Stimulated activated CD8-positive, alpha-beta memory T cell treated with anti-CD3 and anti-CD28 coated beads, Interleukin-15, amount 100 ng/mL, for 1 hour (primary cell): ENCODE measurements at regions not wholly inside any gene's neighbourhood (a gene's known extent, or its start where the extent isn't known, plus 50 kb on each side); places are given as distances from the start of the nearest gene placed in this dataset.

Experiments used
- DNase-seq: peaks from one replicate; pipeline ENCODE4 v3.0.0-alpha.2; 2020; ENCODE audit warnings: low read depth

- DNase-seq: no peak
Measured at GRCh38 chr16:72406390-72406789, 234.4 kb upstream of the PMFBP1 start.

GRCh38 chr16:72404299-72404698, 232.3 kb upstream of the PMFBP1 start:
- DNase-seq: no peak

- DNase-seq: no peak
Measured at GRCh38 chr16:72401084-72401361, 229.1 kb upstream of the PMFBP1 start.

GRCh38 chr16:72400257-72401083, 228.5 kb upstream of the PMFBP1 start:
- no peak for DNase-seq

GRCh38 chr16:72399811-72400210, 227.9 kb upstream of the PMFBP1 start:
- no peak for DNase-seq

- no peak for DNase-seq
Measured at GRCh38 chr16:72397876-72398275, 225.9 kb upstream of the PMFBP1 start.

GRCh38 chr16:72394526-72394925, 222.6 kb upstream of the PMFBP1 start:
- no peak for DNase-seq

GRCh38 chr16:72389791-72390190, 217.8 kb upstream of the PMFBP1 start:
- no peak for DNase-seq

- DNase-seq: no peak
Measured at GRCh38 chr16:72388007-72388406, 216.1 kb upstream of the PMFBP1 start.

- DNase-seq: no peak
Measured at GRCh38 chr16:72384651-72385050, 212.7 kb upstream of the PMFBP1 start.

GRCh38 chr16:72380283-72380682, 208.3 kb upstream of the PMFBP1 start:
- no peak for DNase-seq

- DNase-seq: no peak
Measured at GRCh38 chr16:72373201-72373600, 201.2 kb upstream of the PMFBP1 start.

GRCh38 chr16:72372087-72373045, 200.4 kb upstream of the PMFBP1 start:
- no peak for DNase-seq

- DNase-seq: no peak
Measured at GRCh38 chr16:72371307-72372086, 199.5 kb upstream of the PMFBP1 start.

GRCh38 chr16:72369274-72369673, 197.3 kb upstream of the PMFBP1 start:
- no peak for DNase-seq

GRCh38 chr16:72367851-72368250, 195.9 kb upstream of the PMFBP1 start:
- no peak for DNase-seq

GRCh38 chr16:72362973-72363372, 191.0 kb upstream of the PMFBP1 start:
- no peak for DNase-seq

- DNase-seq: no peak
Measured at GRCh38 chr16:72362476-72362875, 190.5 kb upstream of the PMFBP1 start.

GRCh38 chr16:72357910-72358309, 186.0 kb upstream of the PMFBP1 start:
- no peak for DNase-seq

GRCh38 chr16:72355561-72355960, 183.6 kb upstream of the PMFBP1 start:
- no peak for DNase-seq

- no peak for DNase-seq
Measured at GRCh38 chr16:72349719-72350118, 177.8 kb upstream of the PMFBP1 start.

- DNase-seq: no peak
Measured at GRCh38 chr16:72332926-72333325, 161.0 kb upstream of the PMFBP1 start.
